ENCODE measurements at regions not wholly inside any gene's neighbourhood (a gene's known extent, or its start where the extent isn't known, plus 50 kb on each side); places are given as distances from the start of the nearest gene placed in this dataset.

- Histone ChIP-seq H3K27ac (ENCODE audit: low read depth in 2 of 2, low read length in 2 of 2) (no peak overlapping the region), H3K9me3 (ENCODE audit: control insufficient read depth in 2 of 2, low read length in 2 of 2) (peaks cover 0 to 3% of the 10 kb centered on the region in 2 donors), H3K36me3 (ENCODE audit: control insufficient read depth in 2 of 2, insufficient read depth in 2 of 2, low read length in 2 of 2) (no peaks in the 10 kb centered on the region), H3K9ac (ENCODE audit: low read depth in 1 of 2, low read length in 2 of 2) (no peak overlapping the region), H3K4me1 (ENCODE audit: control insufficient read depth in 2 of 2, insufficient read depth in 2 of 2, low read length in 2 of 2) (no peaks in the 10 kb centered on the region), H3K4me3 (ENCODE audit: low read length in 2 of 2) (no peak overlapping the region), H3K27me3 (ENCODE audit: control insufficient read depth in 2 of 2, insufficient read depth in 2 of 2, low read length in 2 of 2) (no peaks in the 10 kb centered on the region)
Measured at GRCh38 chr14:87579036-87579435, 413.9 kb downstream of the GALC start.

- H3K9ac ChIP-seq (ENCODE audit: low read depth in 1 of 2, low read length in 2 of 2) = no peak overlapping the region
- H3K4me1 ChIP-seq (ENCODE audit: control insufficient read depth in 2 of 2, insufficient read depth in 2 of 2, low read length in 2 of 2) = no peaks in the 10 kb centered on the region
- no peak overlapping the region for H3K4me3 ChIP-seq (ENCODE audit: low read length in 2 of 2)
- H3K27me3 ChIP-seq (ENCODE audit: control insufficient read depth in 2 of 2, insufficient read depth in 2 of 2, low read length in 2 of 2) = no peaks in the 10 kb centered on the region
- H3K36me3 ChIP-seq (ENCODE audit: control insufficient read depth in 2 of 2, insufficient read depth in 2 of 2, low read length in 2 of 2) = no peaks in the 10 kb centered on the region
- H3K27ac ChIP-seq (ENCODE audit: low read depth in 2 of 2, low read length in 2 of 2) = no peak overlapping the region
- H3K9me3 ChIP-seq (ENCODE audit: control insufficient read depth in 2 of 2, low read length in 2 of 2) = peaks cover 3 to 6% of the 10 kb centered on the region in 2 donors
Measured at GRCh38 chr14:87575378-87575777, 417.6 kb downstream of the GALC start.

GRCh38 chr14:87573591-87573990 lies 419.4 kb downstream of the GALC start:
- Histone ChIP-seq H3K27me3 (ENCODE audit: control insufficient read depth in 2 of 2, insufficient read depth in 2 of 2, low read length in 2 of 2) (no peaks in the 10 kb centered on the region), H3K9ac (ENCODE audit: low read depth in 1 of 2, low read length in 2 of 2) (no peak overlapping the region), H3K4me3 (ENCODE audit: low read length in 2 of 2) (no peak overlapping the region), H3K9me3 (ENCODE audit: control insufficient read depth in 2 of 2, low read length in 2 of 2) (peaks cover 3 to 6% of the 10 kb centered on the region in 2 donors), H3K27ac (ENCODE audit: low read depth in 2 of 2, low read length in 2 of 2) (no peak overlapping the region), H3K36me3 (ENCODE audit: control insufficient read depth in 2 of 2, insufficient read depth in 2 of 2, low read length in 2 of 2) (no peaks in the 10 kb centered on the region), H3K4me1 (ENCODE audit: control insufficient read depth in 2 of 2, insufficient read depth in 2 of 2, low read length in 2 of 2) (no peaks in the 10 kb centered on the region)

GRCh38 chr14:87567618-87568295 lies 425.2 kb downstream of the GALC start:
- Histone ChIP-seq H3K9me3 (ENCODE audit: control insufficient read depth in 2 of 2, low read length in 2 of 2) (peaks cover 8 to 9% of the 10 kb centered on the region in 2 donors), H3K4me1 (ENCODE audit: control insufficient read depth in 2 of 2, insufficient read depth in 2 of 2, low read length in 2 of 2) (no peaks in the 10 kb centered on the region), H3K36me3 (ENCODE audit: control insufficient read depth in 2 of 2, insufficient read depth in 2 of 2, low read length in 2 of 2) (no peaks in the 10 kb centered on the region), H3K9ac (ENCODE audit: low read depth in 1 of 2, low read length in 2 of 2) (no peak overlapping the region), H3K4me3 (ENCODE audit: low read length in 2 of 2) (peak overlapping the region in 1 of 2 donors; percentile 10), H3K27me3 (ENCODE audit: control insufficient read depth in 2 of 2, insufficient read depth in 2 of 2, low read length in 2 of 2) (no peaks in the 10 kb centered on the region), H3K27ac (ENCODE audit: low read depth in 2 of 2, low read length in 2 of 2) (no peak overlapping the region)

- Histone ChIP-seq H3K27ac (ENCODE audit: low read depth in 2 of 2, low read length in 2 of 2) (no peak overlapping the region), H3K9ac (ENCODE audit: low read depth in 1 of 2, low read length in 2 of 2) (no peak overlapping the region), H3K27me3 (ENCODE audit: control insufficient read depth in 2 of 2, insufficient read depth in 2 of 2, low read length in 2 of 2) (no peaks in the 10 kb centered on the region), H3K4me3 (ENCODE audit: low read length in 2 of 2) (peak overlapping the region in 1 of 2 donors; percentile 10), H3K4me1 (ENCODE audit: control insufficient read depth in 2 of 2, insufficient read depth in 2 of 2, low read length in 2 of 2) (no peaks in the 10 kb centered on the region), H3K9me3 (ENCODE audit: control insufficient read depth in 2 of 2, low read length in 2 of 2) (peaks cover 8 to 9% of the 10 kb centered on the region in 2 donors), H3K36me3 (ENCODE audit: control insufficient read depth in 2 of 2, insufficient read depth in 2 of 2, low read length in 2 of 2) (no peaks in the 10 kb centered on the region)
Measured at GRCh38 chr14:87566991-87567390, 426.0 kb downstream of the GALC start.

- Histone ChIP-seq H3K4me3 (ENCODE audit: low read length in 2 of 2) (no peak overlapping the region), H3K4me1 (ENCODE audit: control insufficient read depth in 2 of 2, insufficient read depth in 2 of 2, low read length in 2 of 2) (no peaks in the 10 kb centered on the region), H3K9ac (ENCODE audit: low read depth in 1 of 2, low read length in 2 of 2) (no peak overlapping the region), H3K27ac (ENCODE audit: low read depth in 2 of 2, low read length in 2 of 2) (no peak overlapping the region), H3K36me3 (ENCODE audit: control insufficient read depth in 2 of 2, insufficient read depth in 2 of 2, low read length in 2 of 2) (no peaks in the 10 kb centered on the region), H3K27me3 (ENCODE audit: control insufficient read depth in 2 of 2, insufficient read depth in 2 of 2, low read length in 2 of 2) (no peaks in the 10 kb centered on the region), H3K9me3 (ENCODE audit: control insufficient read depth in 2 of 2, low read length in 2 of 2) (peaks cover 0 to 8% of the 10 kb centered on the region in 2 donors)
Measured at GRCh38 chr14:87547536-87547935, 445.4 kb downstream of the GALC start.

- no peak overlapping the region for H3K9ac ChIP-seq (ENCODE audit: low read depth in 1 of 2, low read length in 2 of 2)
- no peaks in the 10 kb centered on the region for H3K27me3 ChIP-seq (ENCODE audit: control insufficient read depth in 2 of 2, insufficient read depth in 2 of 2, low read length in 2 of 2)
- no peaks in the 10 kb centered on the region for H3K36me3 ChIP-seq (ENCODE audit: control insufficient read depth in 2 of 2, insufficient read depth in 2 of 2, low read length in 2 of 2)
- no peak overlapping the region for H3K4me3 ChIP-seq (ENCODE audit: low read length in 2 of 2)
- peaks cover 5 to 6% of the 10 kb centered on the region in 2 donors for H3K9me3 ChIP-seq (ENCODE audit: control insufficient read depth in 2 of 2, low read length in 2 of 2)
- H3K27ac ChIP-seq (ENCODE audit: low read depth in 2 of 2, low read length in 2 of 2) = no peak overlapping the region
- H3K4me1 ChIP-seq (ENCODE audit: control insufficient read depth in 2 of 2, insufficient read depth in 2 of 2, low read length in 2 of 2) = no peaks in the 10 kb centered on the region
Measured at GRCh38 chr14:87542288-87542687, 450.7 kb downstream of the GALC start.

- no peaks in the 10 kb centered on the region for H3K4me1 ChIP-seq (ENCODE audit: control insufficient read depth in 2 of 2, insufficient read depth in 2 of 2, low read length in 2 of 2)
- H3K4me3 ChIP-seq (ENCODE audit: low read length in 2 of 2) = no peak overlapping the region
- no peak overlapping the region for H3K27ac ChIP-seq (ENCODE audit: low read depth in 2 of 2, low read length in 2 of 2)
- H3K9me3 ChIP-seq (ENCODE audit: control insufficient read depth in 2 of 2, low read length in 2 of 2) = peaks cover 5% of the 10 kb centered on the region in 2 donors
- no peaks in the 10 kb centered on the region for H3K27me3 ChIP-seq (ENCODE audit: control insufficient read depth in 2 of 2, insufficient read depth in 2 of 2, low read length in 2 of 2)
- H3K36me3 ChIP-seq (ENCODE audit: control insufficient read depth in 2 of 2, insufficient read depth in 2 of 2, low read length in 2 of 2) = no peaks in the 10 kb centered on the region
- no peak overlapping the region for H3K9ac ChIP-seq (ENCODE audit: low read depth in 1 of 2, low read length in 2 of 2)
Measured at GRCh38 chr14:87540339-87540738, 452.6 kb downstream of the GALC start.

GRCh38 chr14:87529081-87529480 lies 463.9 kb downstream of the GALC start:
- Histone ChIP-seq H3K4me3 (ENCODE audit: low read length in 2 of 2) (no peak overlapping the region), H3K9me3 (ENCODE audit: control insufficient read depth in 2 of 2, low read length in 2 of 2) (peaks cover 0 to 3% of the 10 kb centered on the region in 2 donors), H3K4me1 (ENCODE audit: control insufficient read depth in 2 of 2, insufficient read depth in 2 of 2, low read length in 2 of 2) (no peaks in the 10 kb centered on the region), H3K36me3 (ENCODE audit: control insufficient read depth in 2 of 2, insufficient read depth in 2 of 2, low read length in 2 of 2) (no peaks in the 10 kb centered on the region), H3K27ac (ENCODE audit: low read depth in 2 of 2, low read length in 2 of 2) (no peak overlapping the region), H3K9ac (ENCODE audit: low read depth in 1 of 2, low read length in 2 of 2) (no peak overlapping the region), H3K27me3 (ENCODE audit: control insufficient read depth in 2 of 2, insufficient read depth in 2 of 2, low read length in 2 of 2) (no peaks in the 10 kb centered on the region)

GRCh38 chr14:87526731-87527130 lies 466.3 kb downstream of the GALC start:
- peaks cover 0 to 3% of the 10 kb centered on the region in 2 donors for H3K9me3 ChIP-seq (ENCODE audit: control insufficient read depth in 2 of 2, low read length in 2 of 2)
- H3K4me1 ChIP-seq (ENCODE audit: control insufficient read depth in 2 of 2, insufficient read depth in 2 of 2, low read length in 2 of 2) = no peaks in the 10 kb centered on the region
- H3K9ac ChIP-seq (ENCODE audit: low read depth in 1 of 2, low read length in 2 of 2) = no peak overlapping the region
- H3K4me3 ChIP-seq (ENCODE audit: low read length in 2 of 2) = no peak overlapping the region
- no peak overlapping the region for H3K27ac ChIP-seq (ENCODE audit: low read depth in 2 of 2, low read length in 2 of 2)
- no peaks in the 10 kb centered on the region for H3K27me3 ChIP-seq (ENCODE audit: control insufficient read depth in 2 of 2, insufficient read depth in 2 of 2, low read length in 2 of 2)
- no peaks in the 10 kb centered on the region for H3K36me3 ChIP-seq (ENCODE audit: control insufficient read depth in 2 of 2, insufficient read depth in 2 of 2, low read length in 2 of 2)
